NK-92 treated with Interleukin-12 subunit alpha and Interleukin-12 subunit beta, amount 100 ng/mL, for 24 hours (cell line): ENCODE measurements at regions not wholly inside any gene's neighbourhood (a gene's known extent, or its start where the extent isn't known, plus 50 kb on each side); places are given as distances from the start of the nearest gene placed in this dataset.
"Not testable (repeated sequence)": the region's sequence is repeated elsewhere in the genome, so short reads cannot be mapped to it uniquely, and the experiment has no call there.

Experiments used
- DNase-seq: peaks from one replicate; lab custom pipeline; 2025; lab: John Stamatoyannopoulos, UW

DNA sequence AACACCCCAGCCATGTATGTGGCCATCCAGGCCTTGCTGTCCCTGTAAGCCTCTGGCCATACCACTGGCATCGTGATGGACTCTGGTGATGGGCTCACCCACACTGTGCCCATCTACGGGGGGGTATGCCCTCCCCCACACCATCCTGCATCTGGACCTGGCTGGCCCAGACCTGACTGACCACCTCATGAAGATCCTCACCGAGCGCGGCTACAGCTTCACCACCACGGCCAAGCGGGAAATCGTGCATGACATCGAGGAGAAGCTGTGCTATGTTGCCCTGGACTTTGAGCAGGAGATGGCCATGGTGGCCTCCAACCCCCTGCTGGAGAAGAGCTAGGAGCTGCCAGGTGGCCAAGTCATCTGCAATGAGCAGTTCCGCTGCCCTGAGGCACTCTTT lies 80.4 kb upstream of the ZCCHC2 start:
- no peak for DNase-seq

DNA sequence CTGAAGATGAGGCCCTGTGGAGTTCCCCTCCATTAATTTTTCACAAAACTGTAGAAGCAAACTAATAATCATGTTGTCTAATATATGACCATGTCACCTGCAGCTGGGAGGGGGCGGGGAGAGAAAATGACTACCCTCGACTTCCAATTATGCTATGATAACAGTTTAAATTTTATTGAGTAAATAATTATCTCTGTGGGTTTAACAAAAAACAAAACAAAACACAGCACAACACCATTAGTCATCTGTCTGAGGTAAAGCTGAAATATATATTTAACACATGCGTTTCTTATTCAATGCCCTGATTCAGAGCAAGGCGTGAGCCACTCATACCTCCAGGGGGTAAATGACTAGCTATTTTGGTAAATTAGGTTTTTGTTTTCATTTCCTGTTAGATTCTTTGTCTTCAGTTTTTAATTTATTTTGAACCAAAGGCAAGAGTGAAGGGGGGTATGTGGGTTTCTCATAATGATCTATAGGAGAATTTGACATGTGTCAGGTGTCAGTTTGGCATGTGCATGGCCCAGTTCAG lies 77.4 kb upstream of the ZCCHC2 start:
- peak; percentile 27 for DNase-seq

DNA sequence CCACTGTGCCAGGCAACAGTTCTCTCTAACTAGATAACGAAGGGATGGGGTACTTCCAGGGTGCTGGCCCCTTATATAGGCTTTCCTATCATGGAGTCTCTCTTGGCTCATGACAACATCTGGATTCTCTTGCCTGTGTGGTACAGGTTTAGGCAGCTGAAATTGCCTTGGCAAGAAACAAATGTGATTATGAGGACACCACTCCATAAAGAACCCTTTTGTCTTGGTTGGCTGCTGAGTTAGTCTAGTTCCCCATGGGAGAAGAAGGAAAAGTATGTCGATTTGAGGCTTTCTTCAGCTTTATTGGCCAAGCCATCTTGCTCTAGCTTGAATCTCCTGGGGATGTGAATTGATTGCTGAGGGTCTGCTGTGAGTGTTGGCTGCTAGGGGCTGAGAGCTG lies 76.3 kb upstream of the ZCCHC2 start:
- no peak for DNase-seq

DNA sequence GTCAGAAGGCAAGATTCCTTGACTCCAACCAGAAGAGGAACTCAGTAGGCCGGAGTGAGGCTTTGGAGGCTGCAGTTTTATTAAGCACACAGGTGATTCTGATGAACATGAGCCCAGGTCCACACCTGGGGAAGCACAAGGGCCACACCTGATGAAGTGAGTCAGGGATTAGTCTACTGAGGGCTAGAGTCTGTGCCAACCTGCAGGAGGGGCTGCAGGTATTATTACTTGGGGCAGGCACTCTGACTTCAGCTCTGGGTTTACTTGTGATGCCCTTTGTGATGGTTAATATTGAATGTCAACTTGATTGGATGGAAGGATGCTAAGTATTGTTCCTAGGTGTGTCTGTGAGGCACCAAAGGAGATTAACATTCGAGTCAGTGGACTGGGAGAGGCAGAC lies 75.2 kb upstream of the ZCCHC2 start:
- no peak for DNase-seq

DNA sequence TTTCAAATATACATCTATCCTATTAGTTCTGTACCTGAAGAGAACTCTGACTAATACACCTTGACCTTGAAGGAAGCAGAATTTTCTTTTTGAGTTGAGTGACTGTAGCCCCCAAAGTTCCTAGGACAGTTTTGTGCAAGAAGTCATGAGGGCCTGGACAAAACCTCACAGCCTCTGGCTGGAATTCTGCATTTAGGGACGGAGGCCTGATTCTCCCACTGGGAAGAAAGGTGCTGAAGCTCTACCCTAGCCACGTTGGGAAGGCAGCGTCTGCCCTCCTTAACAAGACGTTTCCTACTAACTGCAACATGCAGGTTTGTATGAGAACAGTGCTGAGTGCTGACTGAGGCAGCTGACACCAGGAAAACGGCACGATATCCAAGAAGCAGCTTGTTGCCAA lies 74.4 kb upstream of the ZCCHC2 start:
- no peak for DNase-seq

DNA sequence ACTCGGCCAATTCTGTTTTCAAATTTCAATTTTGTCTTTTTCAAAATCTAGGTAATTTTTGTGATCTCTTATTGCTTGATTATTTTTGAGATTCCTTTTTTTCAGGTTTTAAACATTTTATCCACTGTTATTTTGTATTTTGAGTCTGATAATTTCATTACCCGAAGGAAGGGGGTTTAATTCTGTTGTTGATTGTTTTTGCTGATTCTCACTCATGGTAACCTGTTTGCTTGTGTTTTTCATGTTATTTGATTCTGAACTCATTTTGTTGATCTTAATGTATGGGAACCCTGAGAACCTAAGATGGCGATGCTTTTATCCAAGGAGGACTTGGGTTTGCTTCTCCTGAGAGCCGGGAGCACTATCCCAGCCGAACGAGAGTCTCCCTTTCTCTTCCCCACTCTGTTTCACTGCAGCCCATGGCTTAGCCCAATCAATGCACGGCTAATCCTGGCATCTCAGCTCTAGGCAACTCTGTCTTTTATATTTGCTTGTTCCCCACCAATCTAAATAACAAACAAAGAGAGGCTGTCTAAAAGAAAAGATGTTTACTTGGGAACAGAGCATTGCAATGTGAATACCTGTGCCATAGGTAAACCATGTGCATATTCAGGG lies 73.2 kb upstream of the ZCCHC2 start:
- DNase-seq = no peak

DNA sequence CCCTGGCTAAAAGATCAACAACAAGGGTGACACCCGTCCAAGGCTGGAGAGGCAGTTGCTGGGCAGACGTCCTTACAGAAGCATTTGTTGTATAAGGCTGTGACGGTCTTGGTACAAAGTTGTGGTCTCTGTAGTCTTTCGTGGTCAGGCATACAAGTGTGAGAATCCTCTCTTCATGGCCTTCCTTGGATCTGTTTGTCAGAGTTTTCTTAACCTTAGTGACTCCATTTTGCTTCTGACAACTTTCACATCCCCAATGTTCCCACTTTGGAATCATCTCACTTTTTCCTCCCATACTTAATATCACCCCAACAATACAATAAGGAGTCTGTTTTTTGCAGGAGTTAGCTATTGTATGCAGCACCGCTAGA lies 72.7 kb upstream of the ZCCHC2 start:
- DNase-seq = no peak

DNA sequence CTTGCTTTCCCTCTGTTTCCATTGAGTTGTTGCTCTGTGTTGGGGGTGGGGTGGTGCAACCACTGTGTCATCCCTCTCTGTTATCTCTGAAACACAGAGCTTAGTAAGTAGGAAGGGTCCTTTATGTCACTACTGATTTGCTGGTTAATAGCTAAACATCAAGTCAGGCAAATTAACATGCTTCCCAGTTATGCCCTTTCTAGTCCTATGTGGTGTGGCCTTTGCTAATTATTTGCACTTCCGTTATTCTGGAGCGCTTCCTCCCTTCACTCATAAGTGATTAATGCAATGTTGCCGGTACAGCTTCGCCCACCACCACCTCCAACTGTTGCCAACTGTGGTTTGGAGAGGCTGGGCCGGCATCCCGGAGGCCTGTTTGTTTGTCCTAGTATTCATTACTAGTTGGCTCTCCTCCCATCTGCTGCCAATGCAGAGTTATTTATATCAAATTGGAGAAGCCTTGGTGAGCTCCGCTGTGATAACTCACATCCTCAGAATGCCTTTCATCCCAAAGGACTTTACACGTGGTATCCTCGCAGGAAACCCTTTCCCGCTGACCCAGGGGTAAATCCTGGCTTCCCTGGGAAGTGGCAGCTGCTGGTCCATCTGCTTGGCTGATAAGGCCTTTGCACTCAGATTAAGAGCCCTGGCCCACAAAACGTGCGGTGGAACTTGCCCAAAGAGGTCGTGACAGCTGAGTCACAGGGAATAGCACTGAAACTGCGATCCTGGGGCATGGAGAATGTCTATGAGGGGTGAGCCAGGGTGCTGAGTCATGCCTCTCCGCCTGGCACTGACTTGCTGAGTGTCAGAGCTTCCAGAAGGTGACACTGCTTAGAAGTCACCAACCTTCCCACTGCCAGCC lies 72.0 kb upstream of the ZCCHC2 start:
- no peak for DNase-seq

DNA sequence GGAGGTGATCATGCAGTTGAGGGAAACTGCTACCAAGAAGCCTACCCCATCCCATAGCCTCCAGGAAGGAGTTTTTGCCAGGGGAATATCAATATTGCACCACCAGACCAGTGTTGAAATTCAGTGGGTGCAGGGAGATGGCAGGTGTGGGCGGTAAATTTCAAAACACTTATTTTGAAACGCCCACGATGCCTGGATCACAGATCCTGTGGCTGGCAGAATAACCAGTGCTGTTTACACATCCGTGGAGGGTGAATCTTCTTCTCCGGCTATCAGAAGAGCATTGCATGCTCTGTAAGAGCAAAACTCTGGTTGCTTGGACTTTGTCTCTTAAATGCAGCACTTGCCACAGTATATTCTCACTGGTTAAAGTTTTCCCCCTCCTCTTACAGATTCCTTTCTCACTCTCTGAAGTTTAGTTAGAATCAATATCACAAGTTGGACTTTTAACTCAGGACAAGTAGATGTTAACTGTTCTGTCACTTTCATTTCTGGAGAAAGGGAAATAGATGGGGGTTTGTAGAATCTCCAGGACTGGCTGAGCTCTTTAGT lies 70.5 kb upstream of the ZCCHC2 start:
- peak; percentile 23 for DNase-seq

DNA sequence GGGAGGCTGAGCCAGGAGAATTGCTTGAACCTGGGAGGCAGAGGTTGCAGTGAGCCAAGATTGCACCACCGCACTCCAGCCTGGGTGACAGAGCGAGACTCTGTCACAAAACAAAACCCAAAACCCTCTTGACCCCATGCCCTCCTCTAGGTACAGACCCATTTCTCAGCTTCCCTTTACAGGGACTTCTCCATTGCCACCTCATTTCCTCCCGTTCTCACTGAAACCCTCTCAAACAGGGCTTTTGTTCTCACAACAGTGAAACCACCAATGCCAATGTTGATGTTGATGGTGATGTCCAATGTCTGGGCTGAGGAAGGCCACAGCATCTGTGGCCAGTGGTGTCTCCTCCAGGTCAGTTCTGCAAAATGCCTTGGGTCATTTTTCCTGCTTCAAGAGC lies 69.0 kb upstream of the ZCCHC2 start:
- no peak for DNase-seq

DNA sequence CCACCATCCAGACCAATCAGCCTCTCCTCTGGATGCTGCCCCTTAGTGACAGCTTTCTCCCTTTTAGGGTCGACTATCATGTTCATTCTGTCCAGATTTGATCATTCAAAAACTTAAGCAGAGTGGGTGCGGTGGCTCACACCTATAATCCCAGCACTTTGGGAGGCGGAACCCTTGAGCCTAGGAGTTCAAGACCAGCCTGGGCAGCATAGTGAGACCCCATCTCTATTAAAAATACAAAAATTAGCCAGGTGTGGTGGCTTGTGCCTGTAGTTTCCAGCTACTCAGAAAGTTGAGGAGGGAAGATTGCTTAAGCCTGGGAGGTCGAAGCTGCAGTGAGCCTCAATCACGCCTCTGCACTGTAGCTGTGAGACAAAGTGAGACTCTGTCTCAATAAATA lies 68.3 kb upstream of the ZCCHC2 start:
- DNase-seq = no peak

DNA sequence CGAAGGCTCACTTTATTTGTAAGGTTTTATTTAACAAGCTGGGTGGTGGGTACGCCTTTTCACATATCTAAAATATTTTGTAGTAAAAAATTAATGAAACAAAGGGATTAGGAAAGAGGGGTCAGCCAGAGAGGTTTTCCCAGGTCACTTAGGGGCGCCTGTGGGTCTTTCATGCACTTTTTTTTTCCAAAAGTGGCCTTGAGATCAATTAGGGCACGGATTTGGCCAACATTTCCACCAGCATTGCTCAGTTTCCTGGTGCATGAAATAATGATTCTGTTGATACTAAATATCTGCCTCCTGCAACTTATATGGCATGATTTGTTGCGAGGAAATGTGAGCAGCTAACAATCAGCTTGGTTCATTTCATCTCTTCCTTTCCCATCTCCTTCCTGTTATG lies 67.6 kb upstream of the ZCCHC2 start:
- DNase-seq = no peak

DNA sequence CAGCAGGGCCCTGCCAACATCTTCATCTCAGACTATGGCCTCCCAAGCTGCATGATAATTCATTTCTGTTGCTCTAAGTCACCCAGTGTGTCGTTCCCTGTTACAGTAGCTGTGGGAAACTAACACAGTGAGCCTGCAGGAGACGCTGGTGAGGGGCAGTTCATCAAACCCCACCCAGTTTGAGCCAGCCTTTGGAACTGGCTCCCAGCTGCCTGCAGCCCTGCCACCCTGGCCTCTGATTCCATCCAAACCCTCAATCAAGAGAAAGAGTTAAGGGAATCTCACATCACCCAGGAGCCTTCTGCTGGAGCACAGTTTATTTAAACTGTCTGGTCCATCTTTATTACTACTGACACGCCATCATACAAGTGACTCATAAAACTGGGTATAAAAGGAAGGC lies 64.9 kb upstream of the ZCCHC2 start:
- DNase-seq = no peak

DNA sequence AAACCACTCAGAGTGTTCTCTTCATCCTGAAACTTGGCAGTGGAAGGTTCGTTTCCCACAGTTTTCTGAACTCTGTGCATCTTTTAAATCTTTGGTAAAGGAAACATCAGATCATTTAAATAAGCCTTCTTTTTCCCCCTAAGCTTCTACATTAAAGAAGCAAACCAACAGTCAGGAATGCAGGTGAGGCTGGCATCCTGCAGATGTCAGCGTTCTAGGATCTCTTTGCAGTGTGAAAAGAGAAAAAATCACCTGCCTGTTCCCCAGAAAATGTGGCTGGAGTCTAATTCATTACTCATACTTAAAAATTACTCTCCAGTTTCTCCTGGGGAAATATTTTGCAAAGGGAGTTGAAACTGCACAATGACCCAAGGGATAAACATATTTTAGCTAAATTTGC lies 64.5 kb upstream of the ZCCHC2 start:
- DNase-seq = no peak

DNA sequence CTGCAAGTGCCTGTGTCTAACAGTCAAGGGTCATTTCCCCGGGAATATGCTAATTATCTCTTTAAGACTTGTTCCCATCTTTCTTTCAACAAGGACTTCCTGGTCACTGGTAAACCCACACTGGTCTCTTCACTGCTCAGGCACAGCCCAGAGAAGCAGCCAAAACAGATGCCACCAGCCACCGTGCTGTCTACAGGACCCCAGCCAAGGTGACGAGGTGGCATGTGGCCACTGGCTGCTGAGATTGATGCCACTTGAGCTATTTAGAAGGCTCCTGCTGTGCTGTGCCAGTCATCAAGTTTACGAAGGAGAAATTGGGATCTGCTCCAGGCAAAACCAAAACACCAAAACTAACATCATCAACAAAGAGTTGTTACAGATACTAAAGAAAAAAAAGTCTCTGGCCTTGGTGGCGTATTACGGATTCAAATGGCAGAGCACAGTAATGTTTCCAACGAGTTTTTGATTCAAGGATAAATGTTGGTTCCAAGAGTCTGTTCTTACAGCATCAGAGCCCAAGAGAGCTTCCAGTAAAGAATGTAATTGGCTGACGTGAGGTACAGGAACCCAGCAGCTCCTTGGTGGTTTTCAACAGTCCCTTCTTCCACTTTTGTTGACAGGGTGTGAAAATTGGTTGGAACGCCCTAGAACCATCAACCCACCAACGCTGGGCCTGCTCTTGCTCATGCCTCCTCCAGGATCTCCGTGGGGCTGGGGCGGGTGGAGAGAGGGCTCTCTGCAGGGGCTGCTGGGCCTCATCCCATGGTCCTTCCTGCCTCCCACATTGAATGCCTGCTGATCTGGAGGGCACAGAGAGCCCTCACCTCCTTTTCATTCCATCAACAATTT lies 63.7 kb upstream of the ZCCHC2 start:
- DNase-seq = no peak

DNA sequence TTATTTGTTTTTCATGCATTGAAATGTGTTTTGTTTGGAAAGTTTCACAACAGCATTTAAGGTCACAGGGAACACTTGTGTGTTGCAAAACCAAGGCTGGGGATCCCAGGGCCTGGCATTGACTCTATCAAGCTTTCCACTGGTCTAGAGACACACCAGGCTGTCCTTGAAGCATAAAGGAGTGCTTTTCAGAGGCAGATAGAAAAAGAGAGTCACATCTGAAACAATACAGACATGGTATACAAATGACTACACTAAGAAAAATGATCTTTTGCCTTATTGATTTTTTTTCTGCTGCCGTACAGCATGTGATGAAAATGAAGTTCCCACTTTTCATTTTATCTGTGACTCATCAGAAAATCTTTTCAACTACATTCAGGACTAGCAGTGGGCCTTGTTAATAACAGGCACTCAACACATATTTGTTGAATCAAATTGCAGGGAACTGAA lies 61.9 kb upstream of the ZCCHC2 start:
- no peak for DNase-seq

DNA sequence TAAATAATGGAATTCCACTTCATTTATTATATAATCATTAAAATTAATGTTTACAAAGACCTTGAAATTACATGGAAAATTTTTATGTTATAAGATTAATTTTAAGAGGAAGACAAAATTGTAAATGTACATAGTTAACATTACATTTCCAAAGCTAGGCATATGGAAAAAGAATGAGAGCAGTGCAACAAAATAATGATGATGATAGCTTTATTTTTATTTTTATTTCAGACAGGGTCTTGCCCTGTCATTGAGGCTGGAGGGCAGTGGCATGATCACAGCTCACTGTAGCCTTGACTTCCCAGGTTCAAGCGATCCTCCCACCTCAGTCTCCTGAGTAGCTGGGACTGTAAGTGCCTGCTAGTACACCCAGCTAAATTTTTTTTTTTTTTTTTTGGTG lies 61.2 kb upstream of the ZCCHC2 start:
- DNase-seq = no peak

DNA sequence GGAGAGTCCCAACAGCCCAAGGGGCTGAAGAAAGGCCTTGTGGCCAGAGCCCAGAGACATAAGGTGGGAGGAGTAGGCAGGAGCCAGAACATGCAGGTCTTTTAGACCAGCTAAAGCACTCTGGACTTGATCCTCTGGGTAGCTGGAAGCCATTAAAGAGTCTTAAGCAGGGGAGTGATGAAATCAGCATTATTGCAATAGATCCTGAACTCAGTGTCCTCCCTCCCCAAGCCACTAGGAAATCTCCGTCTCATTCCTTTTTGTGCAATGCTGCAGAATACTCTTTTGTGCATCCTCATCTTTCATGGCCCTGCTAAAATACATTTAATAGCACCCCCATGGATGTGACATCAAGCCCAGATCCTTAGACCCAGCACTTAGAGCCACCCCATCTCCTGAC lies 58.6 kb upstream of the ZCCHC2 start:
- DNase-seq = no peak

DNA sequence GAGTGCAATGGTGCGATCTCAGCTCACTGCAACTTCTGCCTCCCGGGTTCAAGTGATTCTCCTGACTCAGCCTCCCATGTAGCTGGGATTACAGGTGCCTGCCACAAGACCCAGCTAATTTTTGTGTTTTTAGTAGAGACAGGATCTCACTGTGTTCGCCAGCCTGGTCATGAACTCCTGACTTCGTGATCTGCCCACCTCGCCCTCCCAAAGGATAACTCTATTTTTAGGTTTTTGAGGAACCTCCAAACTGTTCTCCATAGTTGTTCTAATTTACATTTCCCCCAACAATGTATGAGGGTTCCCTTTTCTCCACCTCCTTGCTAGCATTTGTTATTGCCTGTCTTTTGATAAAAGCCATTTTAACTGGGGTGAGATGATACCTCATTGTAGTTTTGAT lies 53.7 kb upstream of the ZCCHC2 start:
- not testable (repeated sequence) for DNase-seq
